ENCODE measurements at regions not wholly inside any gene's neighbourhood (a gene's known extent, or its start where the extent isn't known, plus 50 kb on each side); places are given as distances from the start of the nearest gene placed in this dataset.

DNA sequence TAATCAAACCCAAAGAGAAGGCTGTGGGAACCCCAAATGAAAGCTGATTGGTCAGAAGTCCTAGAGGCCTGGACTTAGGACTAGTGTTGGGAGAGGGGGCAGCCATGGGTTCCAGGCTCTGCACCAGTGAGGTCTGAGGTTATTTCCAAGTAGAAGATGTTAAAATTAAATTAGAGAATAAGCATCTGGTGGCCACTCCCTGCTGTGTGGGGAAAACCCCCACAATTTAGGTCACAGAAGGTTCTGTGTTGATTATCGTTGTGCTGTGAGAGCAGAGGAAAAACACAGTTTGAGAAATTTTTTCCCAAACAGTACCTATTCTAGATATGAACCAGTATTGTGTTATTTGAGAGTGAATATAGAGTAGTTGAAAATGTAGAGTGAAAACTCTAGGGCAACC, 53.9 kb upstream of the NSMCE3 start:
- DNase-seq, result no peak

GRCh38 chr15:29322415-29322814, 52.8 kb upstream of the NSMCE3 start:
- no peak for DNase-seq

DNA sequence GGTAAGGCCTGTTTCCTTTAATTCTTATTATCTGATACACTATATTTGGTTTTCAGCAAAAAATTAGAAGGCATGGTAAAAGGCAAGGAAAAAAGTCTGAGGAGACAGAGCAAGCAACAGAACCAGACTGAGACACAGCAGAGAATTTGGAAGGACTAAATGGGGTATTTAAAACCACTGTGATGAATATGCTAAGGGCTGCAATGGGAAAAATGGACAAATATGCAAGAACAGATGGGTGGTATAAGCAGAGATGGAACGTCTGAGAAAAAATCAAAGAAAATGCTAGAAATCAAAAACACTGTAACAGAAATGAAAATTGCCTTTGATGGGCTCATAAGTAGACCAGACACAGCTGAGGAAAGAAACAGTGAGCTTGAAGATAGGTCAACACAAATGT, 50.8 kb upstream of the NSMCE3 start:
- no peak for DNase-seq

DNA sequence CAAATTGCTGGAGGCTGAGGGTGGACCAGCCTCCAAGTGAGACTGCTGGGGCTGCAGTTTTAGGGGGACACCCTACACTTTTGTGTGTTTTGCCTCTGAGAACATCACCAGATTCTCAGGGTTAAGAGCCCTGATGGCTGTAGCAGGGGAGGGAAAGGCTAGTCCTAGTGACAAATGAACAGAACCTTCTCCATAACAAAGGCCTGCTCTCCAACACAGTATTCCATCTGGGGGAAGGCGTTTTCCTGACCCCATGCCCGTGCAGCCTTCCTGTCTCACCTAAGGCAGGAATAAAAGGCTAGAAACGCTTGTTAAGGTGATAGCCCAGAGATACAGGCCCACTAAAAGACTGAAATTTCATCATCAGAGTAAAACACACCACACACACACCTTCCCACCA, 50.2 kb upstream of the NSMCE3 start:
- DNase-seq, result no peak
